ENCODE measurements at regions not wholly inside any gene's neighbourhood (a gene's known extent, or its start where the extent isn't known, plus 50 kb on each side); places are given as distances from the start of the nearest gene placed in this dataset.

GRCh38 chr21:27260728-27261127, 293.8 kb upstream of the ADAMTS5 start:
- TF ChIP-seq BHLHE40 (IDR thresholded peaks at IDR 0.05; ENCODE audit: low read length) (no peak), CTCF (IDR thresholded peaks at IDR 0.05 in 2 of 3, conservative IDR thresholded peaks at IDR 0.05 in 1 of 3; ENCODE audit: insufficient read depth in 2 of 3, low read depth in 1 of 3, low read length in 3 of 3) (no peak), ZBTB26 (CRISPR knock-in tag; IDR thresholded peaks at IDR 0.05) (no peak), TBP (optimal IDR thresholded peaks at IDR 0.05; ENCODE audit: low read depth, low read length) (no peak), POLR2A (conservative IDR thresholded peaks at IDR 0.05) (no peak), GTF3C2 (IDR thresholded peaks at IDR 0.05; ENCODE audit: borderline replicate concordance, extremely low read depth, insufficient read length) (no peak), REST (IDR thresholded peaks at IDR 0.05; ENCODE audit: borderline replicate concordance) (no peak), REST (CRISPR knock-in tag; IDR thresholded peaks at IDR 0.05; ENCODE audit: low read depth) (no peak)
